Ascending aorta (tissue), 2 donors: ENCODE measurements at regions not wholly inside any gene's neighbourhood (a gene's known extent, or its start where the extent isn't known, plus 50 kb on each side); places are given as distances from the start of the nearest gene placed in this dataset.

Experiments
- DNase-seq, 2 donors: peaks; one replicate each; pipeline ENCODE4 v3.0.0-alpha.2; 2019; ENCODE audit warnings: low spot score in 2 of 2
- H3K27ac ChIP-seq, 2 donors: fragments of 200-600 bp; sonication (generic); one replicate each; pipeline ENCODE4 v1.5.1; 2016 to 2017; ENCODE audit warnings: mild to moderate bottlenecking in 1 of 2
- H3K27me3 ChIP-seq: fragments of 200-600 bp; sonication (generic); one replicate; pipeline ENCODE4 v1.5.1; 2017
- H3K36me3 ChIP-seq, 2 donors: fragments of 200-600 bp; sonication (generic); one replicate each; pipeline ENCODE4 v1.5.1; 2016
- H3K4me1 ChIP-seq, 2 donors: fragments of 200-600 bp; sonication (generic); one replicate each; pipeline ENCODE4 v1.5.1; 2016 to 2017; ENCODE audit warnings: mild to moderate bottlenecking in 1 of 2
- H3K4me3 ChIP-seq, 2 donors: fragments of 200-600 bp; sonication (generic); one replicate each; pipeline ENCODE4 v1.5.1; 2016 to 2017; ENCODE audit warnings: mild to moderate bottlenecking in 1 of 2
- H3K9me3 ChIP-seq, 2 donors: fragments of 200-600 bp; sonication (generic); one replicate each; pipeline ENCODE4 v1.5.1; 2016
- CTCF ChIP-seq, 3 experiments: fragments of 200-600 bp in 2 of 3; fragments of 450-650 bp in 1 of 3; sonication (generic) in 2 of 3; IDR thresholded peaks; one replicate each; pipeline ENCODE4 v1.5.1; 2016 to 2019; ENCODE audit warnings: antibody characterized with exemption in 3 of 3, mild to moderate bottlenecking in 1 of 3, moderate library complexity in 1 of 3
- intact Hi-C: fragments of 100-400 bp; cut with DNase I; formaldehyde crosslinking; loops from one replicate; pipeline ENCODE4 v1.15.1; 2023

GRCh38 chr12:39125566-39125965, 220.2 kb upstream of the CPNE8 start:
- intact Hi-C loops = no loop called here
- no peak overlapping the region for H3K4me3 ChIP-seq
- TF ChIP-seq CTCF (IDR thresholded peaks at IDR 0.05) = no peak

GRCh38 chr12:39124768-39125167, 219.4 kb upstream of the CPNE8 start:
- no peaks in the 10 kb centered on the region for H3K9me3 ChIP-seq
- no peak for DNase-seq
- H3K36me3 ChIP-seq = no peaks in the 10 kb centered on the region
- no peaks in the 10 kb centered on the region for H3K4me1 ChIP-seq
- no peaks in the 10 kb centered on the region for H3K27me3 ChIP-seq
- no peak for TF ChIP-seq CTCF (IDR thresholded peaks at IDR 0.05)
- intact Hi-C loops = no loop called here
- no peak overlapping the region for H3K27ac ChIP-seq
- no peak overlapping the region for H3K4me3 ChIP-seq

More at GRCh38 chr12:39125566-39125965, 220.2 kb upstream of the CPNE8 start:
- Histone ChIP-seq H3K27me3 (no peaks in the 10 kb centered on the region), H3K4me1 (no peaks in the 10 kb centered on the region), H3K36me3 (no peaks in the 10 kb centered on the region), H3K27ac (no peak overlapping the region), H3K9me3 (no peaks in the 10 kb centered on the region)
- DNase-seq = no peak

GRCh38 chr12:39123580-39124253, 218.3 kb upstream of the CPNE8 start:
- TF ChIP-seq CTCF (IDR thresholded peaks at IDR 0.05) = no peak
- intact Hi-C loops = no loop called here
- Histone ChIP-seq H3K4me1 (no peaks in the 10 kb centered on the region), H3K27me3 (no peaks in the 10 kb centered on the region), H3K27ac (no peak overlapping the region), H3K36me3 (no peaks in the 10 kb centered on the region), H3K4me3 (no peak overlapping the region), H3K9me3 (no peaks in the 10 kb centered on the region)
- no peak for DNase-seq

- H3K9me3 ChIP-seq = no peaks in the 10 kb centered on the region
- no peak overlapping the region for H3K4me3 ChIP-seq
- no peak overlapping the region for H3K27ac ChIP-seq
- TF ChIP-seq CTCF (IDR thresholded peaks at IDR 0.05) = no peak
- no peaks in the 10 kb centered on the region for H3K27me3 ChIP-seq
- H3K4me1 ChIP-seq = no peaks in the 10 kb centered on the region
- intact Hi-C loops = no loop called here
- no peaks in the 10 kb centered on the region for H3K36me3 ChIP-seq
- no peak for DNase-seq
These were observed 217.3 kb upstream of the CPNE8 start for GRCh38 chr12:39122562-39123204.

GRCh38 chr12:39116861-39117260, 211.5 kb upstream of the CPNE8 start:
- no peaks in the 10 kb centered on the region for H3K4me1 ChIP-seq

More at GRCh38 chr12:39116861-39117260, 211.5 kb upstream of the CPNE8 start:
- Histone ChIP-seq H3K9me3 (no peaks in the 10 kb centered on the region), H3K4me3 (no peak overlapping the region), H3K27ac (no peak overlapping the region), H3K36me3 (no peaks in the 10 kb centered on the region), H3K27me3 (no peaks in the 10 kb centered on the region)
- DNase-seq = no peak
- intact Hi-C loops = no loop called here
- TF ChIP-seq CTCF (IDR thresholded peaks at IDR 0.05) = no peak
